Prostate gland (tissue), 2 donors: ENCODE measurements at regions not wholly inside any gene's neighbourhood (a gene's known extent, or its start where the extent isn't known, plus 50 kb on each side); places are given as distances from the start of the nearest gene placed in this dataset.

ENCODE experiments used
- CTCF ChIP-seq, 4 experiments: fragments of 200-600 bp in 2 of 4; fragments of 450-650 bp in 2 of 4; sonication (generic) in 2 of 4; IDR thresholded peaks; 1 replicate in 3 of 4; 2 replicates in 1 of 4; pipeline ENCODE4 v1.5.1; 2016 to 2019; ENCODE audit warnings: antibody characterized with exemption in 4 of 4, mild to moderate bottlenecking in 2 of 4, moderate library complexity in 2 of 4
- POLR2A ChIP-seq: fragments of 450-650 bp; IDR thresholded peaks from one replicate; pipeline ENCODE4 v1.6.1; 2016; ENCODE audit warnings: antibody characterized with exemption, mild to moderate bottlenecking
- POLR2AphosphoS5 ChIP-seq: sonication (generic); formaldehyde crosslinking; IDR thresholded peaks from one replicate; pipeline ENCODE4 v1.6.1; 2017; ENCODE audit warnings: antibody characterized with exemption

- TF ChIP-seq CTCF (IDR thresholded peaks at IDR 0.05) (no peak), POLR2A (no peak), POLR2AphosphoS5 (no peak)
Observed at GRCh38 chr4:104025251-104025650, 305.5 kb upstream of the TACR3 start.
